H1 (cell line): ENCODE measurements at regions not wholly inside any gene's neighbourhood (a gene's known extent, or its start where the extent isn't known, plus 50 kb on each side); places are given as distances from the start of the nearest gene placed in this dataset.

Experiments used
- CEBPB ChIP-seq: IDR thresholded peaks from 2 replicates; pipeline ENCODE4 v1.6.1; 2012; ENCODE audit warnings: low read depth, low read length
- HDAC2 ChIP-seq, 2 experiments: fragments of 300-600 bp in 1 of 2; sonication (generic) in 1 of 2; IDR thresholded peaks; 2 replicates each; pipeline ENCODE4 v1.6.1; 2011 to 2012; ENCODE audit warnings: low read depth in 2 of 2, low read length in 2 of 2, mild to moderate bottlenecking in 2 of 2, moderate library complexity in 2 of 2, borderline replicate concordance in 1 of 2, inconsistent platforms in 1 of 2
- JUN ChIP-seq: IDR thresholded peaks from 2 replicates; pipeline ENCODE4 v1.6.1; 2011; ENCODE audit warnings: low read depth, mild to moderate bottlenecking, improper control_type of control experiment, low read length
- MAFK ChIP-seq: IDR thresholded peaks from 2 replicates; pipeline ENCODE4 v1.6.1; 2012; ENCODE audit warnings: low read depth, mild to moderate bottlenecking, improper control_type of control experiment, low read length
- POLR2AphosphoS5 ChIP-seq: IDR thresholded peaks from 2 replicates; pipeline ENCODE4 v1.6.1; 2011; ENCODE audit warnings: low read depth, low read length
- ZNF274 ChIP-seq: IDR thresholded peaks from 2 replicates; pipeline ENCODE4 v1.7.0; 2012; ENCODE audit warnings: low read length, borderline replicate concordance; ENCODE audit errors: extremely low read depth
- TF ChIP-seq, protein P1 (sequence below), 3 experiments: IDR thresholded peaks; 1 replicate in 2 of 3; 2 replicates in 1 of 3; pipeline versions ENCODE4 v1.5.1 to v1.6.1; 2011; ENCODE audit warnings: low read length in 3 of 3, mild to moderate bottlenecking in 3 of 3, inconsistent platforms in 2 of 3, low read depth in 1 of 3, moderate library complexity in 1 of 3; ENCODE audit not compliant: insufficient read depth in 1 of 3; ENCODE audit errors: control extremely low read depth in 1 of 3
- TF ChIP-seq, protein P2 (sequence below): IDR thresholded peaks from 2 replicates; pipeline ENCODE4 v1.6.1; 2012; ENCODE audit warnings: inconsistent platforms

DNA sequence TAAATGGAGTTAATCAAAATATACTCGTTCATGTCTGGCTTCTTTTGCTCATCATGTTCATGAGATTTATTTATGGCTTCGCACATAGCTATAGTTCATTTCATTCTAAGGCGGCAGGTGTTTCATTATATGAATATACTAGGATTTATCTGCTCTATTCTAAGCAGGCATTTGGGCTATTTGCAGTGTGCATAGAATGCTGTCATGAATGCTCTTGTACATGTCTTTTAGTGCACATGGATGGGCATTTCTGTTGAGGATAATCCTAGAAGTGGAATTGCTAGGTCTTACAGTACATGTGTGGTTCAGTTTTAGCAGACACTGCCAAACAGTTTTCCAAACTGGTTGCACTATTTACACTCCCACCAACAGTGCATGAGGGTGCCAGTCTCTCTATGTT, 285.3 kb upstream of the ADRA1B start:
- TF ChIP-seq CEBPB (no peak), POLR2AphosphoS5 (no peak), JUN (no peak), HDAC2 (IDR thresholded peaks at IDR 0.05; ENCODE audit: borderline replicate concordance in 1 of 2, low read depth in 2 of 2, low read length in 2 of 2) (no peak), MAFK (no peak), ZNF274 (no peak)
- TF ChIP-seq, protein P1, sequence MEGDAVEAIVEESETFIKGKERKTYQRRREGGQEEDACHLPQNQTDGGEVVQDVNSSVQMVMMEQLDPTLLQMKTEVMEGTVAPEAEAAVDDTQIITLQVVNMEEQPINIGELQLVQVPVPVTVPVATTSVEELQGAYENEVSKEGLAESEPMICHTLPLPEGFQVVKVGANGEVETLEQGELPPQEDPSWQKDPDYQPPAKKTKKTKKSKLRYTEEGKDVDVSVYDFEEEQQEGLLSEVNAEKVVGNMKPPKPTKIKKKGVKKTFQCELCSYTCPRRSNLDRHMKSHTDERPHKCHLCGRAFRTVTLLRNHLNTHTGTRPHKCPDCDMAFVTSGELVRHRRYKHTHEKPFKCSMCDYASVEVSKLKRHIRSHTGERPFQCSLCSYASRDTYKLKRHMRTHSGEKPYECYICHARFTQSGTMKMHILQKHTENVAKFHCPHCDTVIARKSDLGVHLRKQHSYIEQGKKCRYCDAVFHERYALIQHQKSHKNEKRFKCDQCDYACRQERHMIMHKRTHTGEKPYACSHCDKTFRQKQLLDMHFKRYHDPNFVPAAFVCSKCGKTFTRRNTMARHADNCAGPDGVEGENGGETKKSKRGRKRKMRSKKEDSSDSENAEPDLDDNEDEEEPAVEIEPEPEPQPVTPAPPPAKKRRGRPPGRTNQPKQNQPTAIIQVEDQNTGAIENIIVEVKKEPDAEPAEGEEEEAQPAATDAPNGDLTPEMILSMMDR (IDR thresholded peaks at IDR 0.05; ENCODE audit: control extremely low read depth in 1 of 3, insufficient read depth in 1 of 3, low read depth in 1 of 3, low read length in 3 of 3): no peak
- TF ChIP-seq, protein P2, sequence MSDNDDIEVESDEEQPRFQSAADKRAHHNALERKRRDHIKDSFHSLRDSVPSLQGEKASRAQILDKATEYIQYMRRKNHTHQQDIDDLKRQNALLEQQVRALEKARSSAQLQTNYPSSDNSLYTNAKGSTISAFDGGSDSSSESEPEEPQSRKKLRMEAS: no peak
